ENCODE measurements at regions not wholly inside any gene's neighbourhood (a gene's known extent, or its start where the extent isn't known, plus 50 kb on each side); places are given as distances from the start of the nearest gene placed in this dataset.

DNA sequence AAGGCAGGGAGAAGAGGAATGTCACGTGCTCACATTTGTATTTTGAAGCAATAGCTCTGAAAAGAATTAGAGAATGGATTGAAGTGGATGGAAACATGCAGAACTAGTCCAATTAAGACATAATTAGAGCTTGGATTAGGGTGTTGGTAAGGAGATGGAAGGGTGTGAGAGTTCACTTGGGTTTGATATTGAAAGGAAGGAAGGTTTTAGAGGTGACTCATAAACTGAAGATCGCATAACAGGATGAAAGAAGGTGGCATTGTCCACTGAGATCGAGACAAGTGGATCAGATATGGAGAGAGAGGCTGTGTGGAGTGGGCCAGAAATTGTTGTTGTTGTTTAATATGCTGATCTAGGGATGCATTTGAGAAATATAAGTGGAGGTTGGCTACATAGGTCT lies 244.0 kb upstream of the SMIM31 start:
- DNase-seq (ENCODE audit: extremely low read depth, low read depth): no peak
- no peak for TF ChIP-seq CTCF (IDR thresholded peaks at IDR 0.05; ENCODE audit: low read depth, low read length)

DNA sequence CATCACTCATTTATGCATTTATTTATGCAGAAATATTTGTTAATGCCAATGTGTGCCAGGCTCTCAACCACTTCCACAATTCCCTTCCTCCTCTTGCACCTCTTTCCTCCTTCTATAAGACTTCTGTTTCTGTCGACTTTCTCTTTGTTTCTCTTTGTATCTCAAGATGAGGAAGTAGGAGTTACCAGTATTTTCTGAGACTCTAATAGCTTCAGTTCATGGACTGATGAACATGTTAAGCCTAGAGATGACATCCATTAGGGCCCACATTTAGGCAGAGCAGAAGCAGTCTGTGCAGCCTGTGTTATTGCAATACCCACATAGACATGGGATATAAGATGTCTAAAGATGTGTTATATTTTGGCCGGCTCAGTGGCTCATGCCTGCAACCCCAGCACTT lies 241.8 kb upstream of the SMIM31 start:
- TF ChIP-seq CTCF (IDR thresholded peaks at IDR 0.05; ENCODE audit: low read depth, low read length): no peak
- DNase-seq (ENCODE audit: extremely low read depth, low read depth): no peak

DNA sequence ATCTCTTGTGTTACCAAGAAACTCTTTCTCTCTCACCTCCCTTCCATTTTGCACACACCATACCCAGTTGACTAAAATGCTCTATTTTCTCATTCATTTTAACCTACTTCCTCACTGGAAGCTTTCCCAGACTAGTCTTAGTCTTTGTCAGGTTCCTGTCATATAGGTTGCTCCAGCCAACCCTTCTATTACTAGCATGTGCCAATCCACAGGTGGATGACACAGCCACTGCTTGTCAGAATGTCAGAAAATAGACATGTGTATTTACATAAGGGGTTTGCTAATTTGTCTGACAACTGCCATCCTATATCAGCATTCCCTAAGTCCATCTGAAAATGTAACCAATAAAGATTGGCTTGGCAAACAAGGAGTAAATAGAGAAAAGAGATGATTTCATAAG lies 239.2 kb upstream of the SMIM31 start:
- TF ChIP-seq CTCF (IDR thresholded peaks at IDR 0.05; ENCODE audit: low read depth, low read length): no peak
- no peak for DNase-seq (ENCODE audit: extremely low read depth, low read depth)

DNA sequence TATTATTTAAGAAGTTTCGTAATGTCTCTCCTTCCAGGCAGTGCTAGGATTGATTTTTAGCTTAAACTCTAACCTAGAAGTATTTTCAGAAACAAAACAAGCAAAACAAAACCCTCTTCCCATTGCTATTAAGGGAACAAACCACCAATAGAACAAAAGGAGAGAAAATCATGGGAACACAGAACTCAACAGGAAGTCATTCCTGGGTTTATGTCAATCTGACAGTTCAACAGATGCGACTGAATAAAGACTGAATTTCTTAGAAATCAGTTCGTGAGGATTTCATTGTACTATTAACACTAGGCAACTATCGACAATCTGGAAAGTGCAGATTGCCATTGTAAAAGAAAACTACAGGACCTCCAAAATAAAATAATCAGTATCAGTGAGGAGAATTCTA lies 229.1 kb upstream of the SMIM31 start:
- TF ChIP-seq CTCF (IDR thresholded peaks at IDR 0.05; ENCODE audit: low read depth, low read length): no peak
- DNase-seq (ENCODE audit: extremely low read depth, low read depth): no peak

- TF ChIP-seq CTCF (IDR thresholded peaks at IDR 0.05; ENCODE audit: low read depth, low read length): no peak
- no peak for DNase-seq (ENCODE audit: extremely low read depth, low read depth)
Measured at GRCh38 chr4:164526933-164527583, 226.9 kb upstream of the SMIM31 start.

- no peak for TF ChIP-seq CTCF (IDR thresholded peaks at IDR 0.05; ENCODE audit: low read depth, low read length)
- no peak for DNase-seq (ENCODE audit: extremely low read depth, low read depth)
Measured at GRCh38 chr4:164529058-164529457, 224.9 kb upstream of the SMIM31 start.

DNA sequence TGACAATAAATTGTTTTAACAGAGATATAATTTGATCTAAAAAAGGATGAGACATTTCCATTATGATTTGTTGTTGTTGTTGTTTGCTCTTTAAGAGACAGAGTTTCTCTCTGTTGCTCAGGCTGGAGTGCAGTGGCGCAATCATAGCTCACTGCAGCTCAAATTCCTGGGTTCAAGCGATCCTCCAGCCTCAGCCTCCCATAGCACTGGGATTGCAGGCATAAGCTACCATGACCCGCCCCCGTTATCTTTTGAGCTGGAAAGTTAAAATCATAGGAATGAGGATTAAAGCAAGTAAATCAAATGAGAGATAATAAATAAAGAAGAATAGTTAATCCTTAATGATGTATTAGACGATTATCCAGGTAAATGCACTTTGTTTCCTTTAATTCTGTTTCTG lies 224.4 kb upstream of the SMIM31 start:
- TF ChIP-seq CTCF (IDR thresholded peaks at IDR 0.05; ENCODE audit: low read depth, low read length): no peak
- no peak for DNase-seq (ENCODE audit: extremely low read depth, low read depth)

Measured in AG09319 (cell line).